ENCODE measurements at regions not wholly inside any gene's neighbourhood (a gene's known extent, or its start where the extent isn't known, plus 50 kb on each side); places are given as distances from the start of the nearest gene placed in this dataset.

DNA sequence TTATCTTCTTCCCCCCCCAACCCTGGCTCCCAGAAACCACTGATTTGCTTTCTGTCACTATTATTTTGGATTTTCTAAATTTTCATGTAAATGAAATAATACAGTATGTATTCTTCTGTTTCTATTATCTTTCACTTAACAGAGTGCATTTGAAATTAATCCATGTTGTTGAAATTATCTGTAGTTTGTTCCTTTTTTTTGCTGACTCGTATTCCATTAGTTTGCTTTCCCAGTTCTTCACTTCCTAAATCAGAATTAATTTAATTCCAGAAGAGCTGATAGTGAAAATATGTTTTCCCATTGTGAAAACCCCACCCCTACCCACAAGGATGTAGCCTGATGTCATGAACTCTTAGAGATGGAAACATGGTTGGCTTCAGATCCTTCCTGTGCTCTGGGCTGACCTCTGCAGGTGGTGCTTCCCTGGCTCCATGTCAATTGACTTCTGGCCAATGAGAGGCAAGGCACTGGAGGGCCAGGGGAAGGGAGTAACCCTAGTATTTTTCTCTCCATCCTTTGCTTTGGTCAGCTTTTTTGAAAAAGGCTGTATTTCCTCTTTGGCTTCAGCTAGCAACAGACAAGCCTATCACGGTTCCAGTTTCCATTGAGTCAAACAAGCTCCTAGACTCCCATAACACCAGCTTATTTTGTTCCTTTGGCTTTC lies 244.4 kb upstream of the HSF2 start:
- Histone ChIP-seq H3K79me2 (ENCODE audit: insufficient read depth, low read depth) (no peaks in the 10 kb centered on the region), H3K36me3 (ENCODE audit: insufficient read depth) (no peaks in the 10 kb centered on the region), H2AFZ (ENCODE audit: low read depth) (no peak overlapping the region), H3K4me1 (ENCODE audit: low read depth, poor library complexity, severe bottlenecking) (no peaks in the 10 kb centered on the region), H3K4me3 (IDR thresholded peaks at IDR 0.05; ENCODE audit: insufficient read depth, low read depth, low read length) (no peak overlapping the region), H3K4me2 (no peak overlapping the region), H3K9ac (no peak overlapping the region), H4K20me1 (ENCODE audit: insufficient read depth) (no peaks in the 10 kb centered on the region), H3K27me3 (ENCODE audit: insufficient read depth, low read depth) (no peaks in the 10 kb centered on the region), H3K27ac (no peak overlapping the region)
- TF ChIP-seq, protein P1, sequence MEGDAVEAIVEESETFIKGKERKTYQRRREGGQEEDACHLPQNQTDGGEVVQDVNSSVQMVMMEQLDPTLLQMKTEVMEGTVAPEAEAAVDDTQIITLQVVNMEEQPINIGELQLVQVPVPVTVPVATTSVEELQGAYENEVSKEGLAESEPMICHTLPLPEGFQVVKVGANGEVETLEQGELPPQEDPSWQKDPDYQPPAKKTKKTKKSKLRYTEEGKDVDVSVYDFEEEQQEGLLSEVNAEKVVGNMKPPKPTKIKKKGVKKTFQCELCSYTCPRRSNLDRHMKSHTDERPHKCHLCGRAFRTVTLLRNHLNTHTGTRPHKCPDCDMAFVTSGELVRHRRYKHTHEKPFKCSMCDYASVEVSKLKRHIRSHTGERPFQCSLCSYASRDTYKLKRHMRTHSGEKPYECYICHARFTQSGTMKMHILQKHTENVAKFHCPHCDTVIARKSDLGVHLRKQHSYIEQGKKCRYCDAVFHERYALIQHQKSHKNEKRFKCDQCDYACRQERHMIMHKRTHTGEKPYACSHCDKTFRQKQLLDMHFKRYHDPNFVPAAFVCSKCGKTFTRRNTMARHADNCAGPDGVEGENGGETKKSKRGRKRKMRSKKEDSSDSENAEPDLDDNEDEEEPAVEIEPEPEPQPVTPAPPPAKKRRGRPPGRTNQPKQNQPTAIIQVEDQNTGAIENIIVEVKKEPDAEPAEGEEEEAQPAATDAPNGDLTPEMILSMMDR (conservative IDR thresholded peaks at IDR 0.05; ENCODE audit: low read depth, low read length): no peak

DNA sequence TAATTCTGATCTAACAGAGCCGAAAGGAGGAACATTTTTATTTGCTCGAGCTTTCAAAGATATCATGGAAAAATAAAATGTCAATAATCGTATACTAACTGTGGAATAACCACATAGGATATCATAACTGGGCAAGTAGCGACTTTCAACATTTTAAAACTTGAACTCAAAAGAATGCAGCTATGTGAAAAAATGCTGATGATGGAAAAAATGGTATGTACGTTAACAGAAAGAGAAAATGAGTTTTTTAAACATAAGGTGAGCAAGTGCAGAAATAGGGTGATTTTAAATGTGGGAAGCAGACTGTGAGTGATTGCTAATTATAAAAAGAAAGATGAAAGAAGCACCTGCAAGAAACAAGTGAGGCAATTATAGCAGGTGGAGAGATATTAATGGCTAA lies 238.3 kb upstream of the HSF2 start:
- H3K79me2 ChIP-seq (ENCODE audit: insufficient read depth, low read depth): no peaks in the 10 kb centered on the region
- no peaks in the 10 kb centered on the region for H3K27me3 ChIP-seq (ENCODE audit: insufficient read depth, low read depth)
- H2AFZ ChIP-seq (ENCODE audit: low read depth): no peak overlapping the region
- TF ChIP-seq, protein P1 (conservative IDR thresholded peaks at IDR 0.05; ENCODE audit: low read depth, low read length): no peak
- no peaks in the 10 kb centered on the region for H4K20me1 ChIP-seq (ENCODE audit: insufficient read depth)
- H3K27ac ChIP-seq: no peak overlapping the region
- no peak overlapping the region for H3K4me3 ChIP-seq (IDR thresholded peaks at IDR 0.05; ENCODE audit: insufficient read depth, low read depth, low read length)
- H3K36me3 ChIP-seq (ENCODE audit: insufficient read depth): no peaks in the 10 kb centered on the region
- H3K4me1 ChIP-seq (ENCODE audit: low read depth, poor library complexity, severe bottlenecking): no peaks in the 10 kb centered on the region
- no peak overlapping the region for H3K4me2 ChIP-seq
- H3K9ac ChIP-seq: no peak overlapping the region

DNA sequence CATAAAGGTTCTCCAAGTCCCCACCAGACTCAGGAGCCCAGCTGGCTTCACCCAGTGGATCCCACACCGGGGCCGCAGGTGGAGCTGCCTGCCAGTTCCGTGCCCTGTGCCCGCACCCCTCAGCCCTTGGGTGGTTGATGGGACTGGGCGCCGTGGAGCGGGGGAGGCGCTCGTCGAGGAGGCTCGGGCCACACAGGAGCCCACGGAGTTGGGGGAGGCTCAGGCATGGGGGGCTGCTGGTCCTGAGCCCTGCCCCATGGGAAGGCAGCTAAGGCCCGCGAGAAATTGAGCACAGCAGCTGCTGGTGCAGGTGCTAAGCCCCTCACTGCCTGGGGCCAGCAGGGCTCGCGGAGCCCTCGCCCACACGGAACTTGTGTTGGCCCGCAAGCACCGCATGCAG lies 234.4 kb upstream of the HSF2 start:
- Histone ChIP-seq H3K27ac (no peak overlapping the region), H3K4me3 (IDR thresholded peaks at IDR 0.05; ENCODE audit: insufficient read depth, low read depth, low read length) (no peak overlapping the region)

DNA sequence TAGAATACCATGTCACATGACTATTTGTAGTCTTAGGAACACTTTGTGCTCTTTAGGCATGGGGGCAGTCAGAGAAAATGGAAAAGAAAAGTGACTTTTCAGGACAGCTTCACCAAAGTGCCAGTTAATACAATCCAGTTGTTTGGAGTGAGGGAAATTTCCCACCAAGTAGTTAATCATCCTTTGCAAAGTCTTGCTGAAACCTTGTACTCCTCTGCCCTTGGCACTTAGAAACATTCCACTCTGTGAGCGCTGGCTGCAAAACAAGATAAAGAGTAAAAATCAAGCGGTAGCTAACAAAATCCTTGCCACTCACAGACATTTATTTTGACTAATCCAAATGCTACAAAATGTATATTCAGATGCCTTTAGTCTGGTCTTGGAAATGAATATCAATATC lies 229.2 kb upstream of the HSF2 start:
- H3K4me3 ChIP-seq (IDR thresholded peaks at IDR 0.05; ENCODE audit: insufficient read depth, low read depth, low read length): no peak overlapping the region
- no peaks in the 10 kb centered on the region for H3K79me2 ChIP-seq (ENCODE audit: insufficient read depth, low read depth)
- H3K27ac ChIP-seq: no peak overlapping the region
- H2AFZ ChIP-seq (ENCODE audit: low read depth): no peak overlapping the region
- TF ChIP-seq, protein P1 (conservative IDR thresholded peaks at IDR 0.05; ENCODE audit: low read depth, low read length): no peak
- H4K20me1 ChIP-seq (ENCODE audit: insufficient read depth): no peaks in the 10 kb centered on the region
- H3K4me2 ChIP-seq: no peak overlapping the region
- no peak overlapping the region for H3K9ac ChIP-seq
- H3K4me1 ChIP-seq (ENCODE audit: low read depth, poor library complexity, severe bottlenecking): no peaks in the 10 kb centered on the region
- no peaks in the 10 kb centered on the region for H3K27me3 ChIP-seq (ENCODE audit: insufficient read depth, low read depth)
- H3K36me3 ChIP-seq (ENCODE audit: insufficient read depth): no peaks in the 10 kb centered on the region

More for the DNA sequence above, 234.4 kb upstream of the HSF2 start:
- Histone ChIP-seq H3K9ac (no peak overlapping the region), H3K79me2 (ENCODE audit: insufficient read depth, low read depth) (no peaks in the 10 kb centered on the region), H2AFZ (ENCODE audit: low read depth) (no peak overlapping the region), H3K4me1 (ENCODE audit: low read depth, poor library complexity, severe bottlenecking) (no peaks in the 10 kb centered on the region), H3K4me2 (no peak overlapping the region), H3K36me3 (ENCODE audit: insufficient read depth) (no peaks in the 10 kb centered on the region), H4K20me1 (ENCODE audit: insufficient read depth) (no peaks in the 10 kb centered on the region), H3K27me3 (ENCODE audit: insufficient read depth, low read depth) (no peaks in the 10 kb centered on the region)
- TF ChIP-seq, protein P1 (conservative IDR thresholded peaks at IDR 0.05; ENCODE audit: low read depth, low read length): no peak
